GM03348 (cell line): ENCODE measurements at regions not wholly inside any gene's neighbourhood (a gene's known extent, or its start where the extent isn't known, plus 50 kb on each side); places are given as distances from the start of the nearest gene placed in this dataset.
"Not testable (repeated sequence)": the region's sequence is repeated elsewhere in the genome, so short reads cannot be mapped to it uniquely, and the experiment has no call there.

Experiments
- DNase-seq: peaks from one replicate; pipeline ENCODE4 v3.0.0; 2012; ENCODE audit warnings: low spot score

GRCh38 chr20:22529150-22530019 is 55.0 kb downstream of the FOXA2 start:
- DNase-seq = no peak

GRCh38 chr20:22526512-22527012 is 57.8 kb downstream of the FOXA2 start:
- no peak for DNase-seq

- DNase-seq = no peak
Observed at GRCh38 chr20:22525821-22526220, 58.6 kb downstream of the FOXA2 start.

- DNase-seq = no peak
Observed at GRCh38 chr20:22525069-22525820, 59.1 kb downstream of the FOXA2 start.

- no peak for DNase-seq
Observed at GRCh38 chr20:22524393-22525015, 59.9 kb downstream of the FOXA2 start.

- no peak for DNase-seq
Observed at GRCh38 chr20:22523499-22524392, 60.6 kb downstream of the FOXA2 start.

GRCh38 chr20:22523128-22523498 is 61.3 kb downstream of the FOXA2 start:
- DNase-seq = no peak

GRCh38 chr20:22522701-22523100 is 61.7 kb downstream of the FOXA2 start:
- DNase-seq = no peak

GRCh38 chr20:22521940-22522339 is 62.4 kb downstream of the FOXA2 start:
- not testable (repeated sequence) for DNase-seq

GRCh38 chr20:22520381-22520780 is 64.0 kb downstream of the FOXA2 start:
- DNase-seq = no peak

GRCh38 chr20:22515264-22515663 is 69.1 kb downstream of the FOXA2 start:
- DNase-seq = no peak

- DNase-seq = no peak
Observed at GRCh38 chr20:22513574-22513973, 70.8 kb downstream of the FOXA2 start.

GRCh38 chr20:22512911-22513489 is 71.4 kb downstream of the FOXA2 start:
- no peak for DNase-seq

GRCh38 chr20:22511943-22512910 is 72.1 kb downstream of the FOXA2 start:
- DNase-seq = no peak

- DNase-seq = no peak
Observed at GRCh38 chr20:22509843-22510147, 74.6 kb downstream of the FOXA2 start.

GRCh38 chr20:22509090-22509842 is 75.1 kb downstream of the FOXA2 start:
- DNase-seq = no peak

- no peak for DNase-seq
Observed at GRCh38 chr20:22508426-22508825, 75.9 kb downstream of the FOXA2 start.

GRCh38 chr20:22507240-22507961 is 77.0 kb downstream of the FOXA2 start:
- DNase-seq = no peak

- no peak for DNase-seq
Observed at GRCh38 chr20:22506827-22507226, 77.5 kb downstream of the FOXA2 start.
